PC-9 (cell line): ENCODE measurements at regions not wholly inside any gene's neighbourhood (a gene's known extent, or its start where the extent isn't known, plus 50 kb on each side); places are given as distances from the start of the nearest gene placed in this dataset.

Experiments used
- BruUV-seq: library from RNA; stranded (reverse); fragments of 400-500 nt; replicated peaks from 2 replicates; lab custom pipeline; 2021; lab: Mats Ljungman, UMichigan
- CTCF ChIA-PET: fragments of 300-600 bp; sonication (Branson Sonifier 250); formaldehyde crosslinking; loops from one replicate; lab custom pipeline; 2022; ENCODE audit warnings: antibody characterized with exemption; lab: Charles Lee
- POLR2A ChIA-PET: fragments of 300-600 bp; sonication (Branson Sonifier 250); formaldehyde crosslinking; loops from one replicate; lab custom pipeline; 2022; ENCODE audit warnings: antibody characterized with exemption; ENCODE audit not compliant: unreplicated experiment; lab: Charles Lee
- DNase-seq, 2 experiments: peaks; one replicate each; pipeline versions ENCODE4 v3.0.0 to v3.0.0-alpha.2; 2015 to 2022; ENCODE audit warnings: mixed read lengths in 1 of 2
- H2AFZ ChIP-seq: fragments of 200-600 bp; sonication (generic); 2 replicates; pipeline ENCODE4 v1.8.1; 2017; ENCODE audit warnings: antibody characterized with exemption
- H3F3A ChIP-seq: fragments of 200-600 bp; sonication (generic); 2 replicates; pipeline ENCODE4 v1.8.1; 2017; ENCODE audit warnings: antibody characterized with exemption, mild to moderate bottlenecking, low read depth; ENCODE audit not compliant: insufficient read depth
- H3K27ac ChIP-seq: fragments of 200-600 bp; sonication (generic); 2 replicates; pipeline ENCODE4 v1.6.1; 2016; ENCODE audit warnings: mixed run types
- H3K27me3 ChIP-seq: fragments of 200-600 bp; sonication (generic); 2 replicates; pipeline ENCODE4 v1.6.1; 2016; ENCODE audit warnings: low read depth, mixed run types; ENCODE audit not compliant: insufficient read depth
- H3K36me3 ChIP-seq: fragments of 200-600 bp; sonication (generic); 2 replicates; pipeline ENCODE4 v1.6.1; 2016; ENCODE audit warnings: low read depth, mixed run types
- H3K4me1 ChIP-seq: fragments of 200-600 bp; sonication (generic); replicated peaks from 2 replicates; pipeline ENCODE4 v1.6.1; 2016; ENCODE audit warnings: mixed run types; ENCODE audit not compliant: insufficient read depth
- H3K4me2 ChIP-seq: fragments of 200-600 bp; sonication (generic); 2 replicates; pipeline ENCODE4 v1.6.1; 2017; ENCODE audit warnings: mixed run types
- H3K4me3 ChIP-seq: fragments of 200-600 bp; sonication (generic); 2 replicates; pipeline ENCODE4 v1.6.1; 2016; ENCODE audit warnings: mixed run types
- H3K79me2 ChIP-seq: fragments of 200-600 bp; sonication (generic); 2 replicates; pipeline ENCODE4 v1.6.1; 2017; ENCODE audit warnings: low read depth, mixed run types
- H3K9me2 ChIP-seq: fragments of 200-600 bp; sonication (generic); 2 replicates; pipeline ENCODE4 v1.8.1; 2017; ENCODE audit warnings: mild to moderate bottlenecking; ENCODE audit not compliant: insufficient read depth
- H3K9me3 ChIP-seq: fragments of 200-600 bp; sonication (generic); 2 replicates; pipeline ENCODE4 v1.8.1; 2016; ENCODE audit warnings: low read depth; ENCODE audit not compliant: insufficient read depth
- H4K20me1 ChIP-seq: fragments of 200-600 bp; sonication (generic); 2 replicates; pipeline ENCODE4 v1.8.1; 2017; ENCODE audit not compliant: insufficient read depth
- CTCF ChIP-seq: fragments of 200-600 bp; sonication (generic); conservative IDR thresholded peaks from 2 replicates; pipeline ENCODE4 v1.6.1; 2017; ENCODE audit warnings: mixed run types, antibody characterized with exemption, mild to moderate bottlenecking, moderate library complexity
- EZH2 ChIP-seq: fragments of 200-600 bp; sonication (generic); IDR thresholded peaks from 2 replicates; pipeline ENCODE4 v1.8.0; 2017; ENCODE audit warnings: antibody characterized with exemption, low read depth
- intact Hi-C: fragments of 100-400 bp; cut with micrococcal nuclease; formaldehyde crosslinking; loops from one replicate; pipeline ENCODE4 v1.10.0; 2022; ENCODE audit not compliant: unreplicated experiment

- H3K4me3 ChIP-seq = no peak overlapping the region
- H3K36me3 ChIP-seq = no peaks in the 10 kb centered on the region
- no peaks in the 10 kb centered on the region for H3K9me3 ChIP-seq
- no peak for DNase-seq
- no peak for TF ChIP-seq CTCF
- TF ChIP-seq EZH2 = no peak
- intact Hi-C loops = no loop called here
- POLR2A ChIA-PET = no interaction called here
- H3K79me2 ChIP-seq = no peaks in the 10 kb centered on the region
- H3K9me2 ChIP-seq = no peaks in the 10 kb centered on the region
- H2AFZ ChIP-seq = no peak overlapping the region
- no TSS peak for BruUV-seq
- H3K4me1 ChIP-seq = no peaks in the 10 kb centered on the region
- no peaks in the 10 kb centered on the region for H3F3A ChIP-seq
- no peak overlapping the region for H3K27ac ChIP-seq
- CTCF ChIA-PET = no interaction called here
- peaks cover 71% of the 10 kb centered on the region for H3K27me3 ChIP-seq
- H3K4me2 ChIP-seq = no peak overlapping the region
- H4K20me1 ChIP-seq = no peaks in the 10 kb centered on the region
Observed at GRCh38 chr1:181386951-181387350, 96.4 kb upstream of the CACNA1E start.

GRCh38 chr1:181387702-181388101 is 95.6 kb upstream of the CACNA1E start:
- Histone ChIP-seq H4K20me1 (no peaks in the 10 kb centered on the region), H3K4me3 (no peak overlapping the region), H3K9me3 (no peaks in the 10 kb centered on the region), H3K4me2 (no peak overlapping the region), H3K4me1 (no peaks in the 10 kb centered on the region), H3K27ac (no peak overlapping the region), H3K27me3 (peaks cover 64% of the 10 kb centered on the region), H3K9me2 (no peaks in the 10 kb centered on the region), H3F3A (no peaks in the 10 kb centered on the region), H3K79me2 (no peaks in the 10 kb centered on the region), H2AFZ (no peak overlapping the region), H3K36me3 (no peaks in the 10 kb centered on the region)
- intact Hi-C loops = no loop called here
- BruUV-seq = no TSS peak
- TF ChIP-seq CTCF = no peak
- TF ChIP-seq EZH2 = no peak
- DNase-seq = no peak
- POLR2A ChIA-PET = no interaction called here
- CTCF ChIA-PET = no interaction called here

GRCh38 chr1:181390410-181391077 is 92.8 kb upstream of the CACNA1E start:
- no peak overlapping the region for H3K4me3 ChIP-seq
- no peaks in the 10 kb centered on the region for H4K20me1 ChIP-seq
- BruUV-seq = no TSS peak
- no peak for TF ChIP-seq EZH2
- TF ChIP-seq CTCF = no peak
- H3K4me1 ChIP-seq = no peaks in the 10 kb centered on the region
- no peak for DNase-seq
- H3K79me2 ChIP-seq = no peaks in the 10 kb centered on the region
- ChIA-PET POLR2A (no interaction called here), CTCF (no interaction called here)
- H3K9me2 ChIP-seq = no peaks in the 10 kb centered on the region
- intact Hi-C loops = no loop called here
- H3K27me3 ChIP-seq = peaks cover 63% of the 10 kb centered on the region
- H3F3A ChIP-seq = no peaks in the 10 kb centered on the region
- no peak overlapping the region for H2AFZ ChIP-seq
- no peaks in the 10 kb centered on the region for H3K9me3 ChIP-seq
- H3K36me3 ChIP-seq = no peaks in the 10 kb centered on the region
- H3K27ac ChIP-seq = no peak overlapping the region
- no peak overlapping the region for H3K4me2 ChIP-seq
